Inferior parietal cortex (tissue), 1 donor: ENCODE measurements at regions not wholly inside any gene's neighbourhood (a gene's known extent, or its start where the extent isn't known, plus 50 kb on each side); places are given as distances from the start of the nearest gene placed in this dataset.

Experiments used
- DNase-seq: peaks from one replicate; pipeline ENCODE4 v3.0.0-alpha.2; 2016; ENCODE audit errors: extremely low spot score

DNA sequence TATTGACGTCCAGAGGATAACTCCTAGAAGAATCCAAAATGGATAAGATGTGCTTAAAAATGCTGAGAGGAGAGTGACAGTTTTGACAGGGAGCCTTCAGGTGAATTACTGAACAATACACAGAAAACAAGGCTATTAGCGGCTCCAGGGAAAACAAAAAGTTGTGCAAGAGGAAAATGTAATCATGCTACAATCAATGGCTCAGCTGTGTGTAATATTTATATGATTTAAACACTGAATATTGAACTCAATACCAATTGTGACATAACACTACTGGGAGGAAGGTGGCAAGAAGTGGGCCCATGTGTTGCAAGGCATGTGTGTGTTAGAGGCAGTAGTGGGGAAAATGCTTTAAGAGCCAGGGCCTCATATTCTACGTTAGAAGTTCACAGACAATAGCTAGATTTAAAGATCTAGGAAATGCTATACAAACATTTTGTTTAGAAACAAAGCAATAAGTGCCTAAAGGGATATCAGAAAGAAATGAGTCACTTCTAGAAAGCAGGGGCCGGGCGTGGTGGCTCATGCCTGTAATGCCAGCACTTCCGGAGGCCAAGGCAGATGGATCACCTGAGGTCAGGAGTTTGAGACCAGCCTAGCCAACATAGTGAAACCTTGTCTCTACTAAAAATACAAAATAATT, 253.2 kb upstream of the IRX5 start:
- no peak for DNase-seq

DNA sequence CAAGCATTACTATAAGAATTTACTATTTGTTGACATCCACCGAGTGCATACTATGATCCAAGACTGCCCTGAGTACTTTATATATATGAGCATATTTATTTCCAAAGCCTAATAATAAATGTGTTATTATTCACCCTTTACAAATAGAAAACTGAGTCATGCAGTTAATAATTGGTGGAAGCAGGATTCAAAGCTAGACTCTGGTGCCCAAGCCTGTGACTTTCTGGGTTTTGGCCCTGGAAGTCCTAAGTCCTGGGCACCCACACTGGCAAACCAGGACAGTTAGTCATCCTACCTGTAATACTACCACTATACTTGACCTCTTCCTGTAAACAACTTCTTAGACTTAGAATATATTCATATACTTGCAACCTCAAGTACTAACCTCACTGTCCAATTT, 257.4 kb upstream of the IRX5 start:
- DNase-seq = no peak

DNA sequence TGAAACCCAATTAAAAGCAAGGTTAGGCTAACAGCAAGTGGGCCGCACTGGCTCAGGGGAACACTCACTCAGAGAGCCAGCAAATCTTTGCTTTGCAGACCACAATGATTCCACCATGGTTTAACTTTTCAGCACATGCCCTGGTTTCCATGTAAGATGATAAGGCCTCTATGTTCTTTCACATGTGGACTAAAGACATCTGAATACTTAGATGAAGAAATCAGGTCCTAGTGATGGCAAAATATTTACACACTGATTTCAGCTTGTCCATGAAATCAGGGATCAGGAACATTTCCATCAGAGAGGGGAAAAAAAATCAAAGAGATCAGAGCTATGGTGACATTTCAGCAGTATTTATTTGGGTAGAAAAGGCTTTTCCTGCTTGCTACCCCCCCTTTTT, 258.2 kb upstream of the IRX5 start:
- DNase-seq = no peak

DNA sequence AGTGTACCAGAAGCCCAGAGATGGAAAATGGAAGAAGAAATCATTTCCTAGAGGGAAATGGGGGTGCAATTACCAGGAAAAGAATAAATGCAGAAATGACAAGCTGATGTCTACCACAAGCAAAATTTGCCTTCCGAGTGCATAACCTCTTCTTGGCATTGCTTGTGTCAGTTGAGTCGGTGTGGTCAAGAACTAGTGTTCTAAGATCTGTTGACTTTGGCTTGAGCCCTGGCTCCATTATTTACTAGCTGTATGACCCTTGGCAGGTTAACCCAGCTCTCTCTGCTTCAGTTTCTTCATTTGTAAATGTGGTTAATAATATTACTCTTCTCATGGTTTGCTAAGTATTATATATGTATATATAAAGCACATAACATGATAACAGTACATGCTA, 273.0 kb upstream of the IRX5 start:
- no peak for DNase-seq

DNA sequence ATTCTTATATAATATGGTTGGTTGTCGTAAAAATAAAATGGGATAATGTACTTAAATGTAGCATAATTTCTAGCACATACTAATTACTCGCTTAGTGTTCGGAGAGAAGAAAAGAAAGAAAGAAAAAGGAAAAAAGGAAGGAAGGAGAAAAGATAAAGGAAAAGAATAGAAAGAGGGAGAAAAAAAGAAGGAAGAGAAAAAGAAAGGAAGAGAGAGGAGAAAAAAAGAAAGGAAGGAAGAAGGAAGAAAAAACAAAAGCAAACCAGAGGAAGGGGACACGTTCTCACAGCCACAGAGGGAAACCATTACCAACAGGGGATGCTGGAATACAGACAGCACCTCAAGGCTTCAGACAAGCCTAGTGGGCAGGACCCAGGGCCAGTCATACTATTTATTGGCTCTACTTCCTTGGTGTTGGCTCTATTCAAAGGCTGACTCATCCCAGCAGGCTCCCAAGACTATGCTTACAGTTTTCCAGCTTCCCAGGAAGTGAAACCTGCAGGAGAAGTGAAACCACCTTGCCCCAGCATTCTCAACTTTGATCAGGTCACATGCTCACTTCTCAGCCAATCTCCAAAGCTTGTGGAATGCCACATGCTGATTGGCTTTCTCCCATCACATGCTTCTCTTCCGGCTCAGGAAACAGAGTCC, 273.5 kb upstream of the IRX5 start:
- no peak for DNase-seq

DNA sequence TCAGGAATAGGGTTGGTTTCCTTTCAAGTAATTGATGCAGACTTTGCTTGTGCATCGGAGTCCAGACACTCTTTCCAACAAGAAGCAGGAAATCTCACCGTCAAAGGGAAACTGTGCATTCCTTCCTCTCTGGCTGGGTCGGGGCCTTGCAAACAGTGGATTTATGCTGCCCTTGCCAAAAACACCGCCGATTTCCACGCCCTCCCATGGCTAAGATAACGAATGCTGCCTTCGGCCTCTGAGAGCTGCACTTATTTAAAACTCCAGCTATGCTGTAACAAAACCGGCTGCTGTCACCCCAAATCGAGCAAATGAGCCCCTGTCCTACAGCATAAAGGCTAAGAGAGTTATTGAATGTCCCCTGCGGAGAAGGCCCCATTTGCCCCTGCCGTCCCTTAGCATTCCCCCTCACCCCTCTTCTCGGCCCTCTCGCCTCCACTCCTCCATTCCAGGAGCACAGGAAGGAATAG, 275.5 kb upstream of the IRX5 start:
- DNase-seq = no peak

DNA sequence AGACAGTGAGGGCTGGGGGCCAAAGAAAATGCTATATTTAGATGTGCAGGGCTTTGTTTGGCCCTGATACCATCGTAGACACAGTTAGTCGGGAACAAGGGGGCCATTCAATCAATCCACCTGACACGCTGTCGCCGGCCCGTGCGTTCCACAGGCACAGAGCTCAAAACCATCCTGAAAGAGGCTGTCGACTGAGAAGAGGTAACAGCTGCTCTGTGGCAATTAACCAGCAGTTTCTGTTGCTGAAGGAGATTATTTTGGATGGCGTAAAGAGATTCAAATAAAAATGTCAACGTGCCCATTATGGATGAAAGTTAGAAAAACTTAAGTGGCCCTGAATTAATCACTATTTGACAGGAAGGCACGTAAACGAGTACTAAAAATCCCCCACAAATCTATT, 276.2 kb upstream of the IRX5 start:
- no peak for DNase-seq

DNA sequence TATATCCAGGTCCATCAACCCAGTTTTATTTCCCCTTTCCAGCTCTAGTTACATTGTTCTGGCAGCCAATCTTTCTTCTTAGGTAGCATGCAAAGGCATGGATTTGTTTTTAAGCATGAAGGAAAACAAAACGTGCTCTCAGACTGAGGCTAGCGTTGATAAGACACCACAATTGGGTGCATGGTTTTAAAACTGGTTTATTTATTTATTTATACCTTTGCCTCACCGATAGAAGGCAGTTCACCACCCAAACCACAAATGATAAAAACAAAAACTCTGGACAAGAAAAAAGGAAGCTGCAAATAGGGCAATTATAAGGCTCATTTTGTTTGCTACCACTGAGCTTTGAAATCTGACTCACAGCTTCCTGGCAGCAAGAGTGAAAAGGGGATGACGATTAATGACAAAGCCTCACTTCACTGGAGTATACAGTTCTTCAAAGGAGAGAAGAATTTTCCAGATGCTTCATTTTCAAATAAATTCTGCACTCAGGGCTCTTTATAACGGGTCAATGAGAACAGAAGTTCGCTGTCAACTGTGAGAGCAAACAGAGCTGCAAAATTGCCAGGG, 278.4 kb upstream of the IRX5 start:
- DNase-seq = no peak

DNA sequence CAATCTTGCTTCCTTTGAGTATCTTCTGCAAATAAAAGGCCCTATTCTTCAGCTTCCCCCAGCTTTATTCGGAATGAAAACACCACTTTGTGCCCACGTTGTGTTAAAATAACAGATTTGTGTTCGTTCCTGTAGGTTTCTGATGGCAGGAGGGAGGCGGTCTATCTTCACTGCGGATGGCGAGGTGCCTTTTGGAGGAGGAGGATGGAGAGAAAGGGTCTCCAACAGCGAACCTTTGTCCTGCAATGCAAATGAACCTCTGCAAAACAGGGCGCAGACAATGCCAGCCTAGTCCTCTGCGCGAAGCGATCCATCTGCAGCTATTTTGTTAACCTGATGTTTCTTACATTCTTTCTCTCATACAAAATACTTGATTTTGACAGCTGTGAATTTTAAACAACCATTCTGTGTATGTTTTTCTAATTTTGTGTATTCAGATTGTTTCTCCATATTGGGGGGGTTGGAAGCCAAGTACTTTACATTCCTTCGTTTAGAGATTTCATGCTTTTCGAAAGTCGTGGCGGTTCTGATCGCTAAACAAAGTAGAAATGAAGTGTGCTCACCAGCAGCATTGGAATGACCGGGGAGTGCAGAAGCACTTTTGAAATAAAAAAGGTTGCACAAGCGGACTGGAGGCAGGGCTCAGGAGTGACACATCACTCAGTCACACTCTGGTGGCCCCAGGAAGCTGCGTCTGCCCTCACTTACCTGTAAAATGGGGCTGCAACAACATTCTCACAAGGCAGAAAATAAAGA, 279.0 kb upstream of the IRX5 start:
- peak; percentile 7 for DNase-seq

DNA sequence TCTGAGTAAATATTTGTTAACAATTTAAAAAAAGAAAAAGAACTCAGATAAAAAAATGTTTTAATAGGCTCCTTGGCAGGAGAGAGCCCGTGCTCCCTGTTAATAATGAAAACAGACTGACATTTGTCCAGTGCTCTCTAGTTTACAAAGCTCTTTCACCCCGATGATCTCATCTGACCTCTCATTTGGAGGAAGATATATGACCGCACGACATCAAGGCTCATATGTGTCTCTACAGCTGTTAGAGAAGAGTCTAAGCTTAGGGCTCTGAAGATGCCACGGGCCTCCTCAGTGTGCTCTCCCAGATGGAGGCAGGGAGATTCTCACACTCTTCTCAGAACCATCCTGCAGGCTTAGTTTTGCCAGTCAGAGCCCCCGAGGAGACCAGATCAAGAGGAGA, 280.8 kb upstream of the IRX5 start:
- DNase-seq = no peak

DNA sequence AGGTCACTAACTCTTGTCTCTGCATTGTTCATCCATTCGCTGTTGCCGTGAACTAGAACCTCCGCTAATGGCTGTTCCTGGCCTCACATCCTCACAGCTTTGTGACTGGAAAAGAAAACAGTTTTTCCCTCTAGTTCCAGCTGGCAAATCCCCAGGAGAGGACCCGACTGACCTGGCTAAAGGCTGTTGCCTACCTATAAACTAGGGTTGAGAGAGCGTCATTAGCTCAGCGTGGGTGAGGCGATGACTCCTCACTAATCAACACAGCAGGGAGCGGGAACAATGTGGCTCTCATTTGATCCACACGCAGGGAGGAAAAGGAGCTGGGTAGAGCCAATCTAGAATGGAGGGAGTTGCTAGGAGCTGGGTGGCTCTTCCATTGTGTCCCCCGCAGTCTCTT, 282.1 kb upstream of the IRX5 start:
- DNase-seq = no peak

DNA sequence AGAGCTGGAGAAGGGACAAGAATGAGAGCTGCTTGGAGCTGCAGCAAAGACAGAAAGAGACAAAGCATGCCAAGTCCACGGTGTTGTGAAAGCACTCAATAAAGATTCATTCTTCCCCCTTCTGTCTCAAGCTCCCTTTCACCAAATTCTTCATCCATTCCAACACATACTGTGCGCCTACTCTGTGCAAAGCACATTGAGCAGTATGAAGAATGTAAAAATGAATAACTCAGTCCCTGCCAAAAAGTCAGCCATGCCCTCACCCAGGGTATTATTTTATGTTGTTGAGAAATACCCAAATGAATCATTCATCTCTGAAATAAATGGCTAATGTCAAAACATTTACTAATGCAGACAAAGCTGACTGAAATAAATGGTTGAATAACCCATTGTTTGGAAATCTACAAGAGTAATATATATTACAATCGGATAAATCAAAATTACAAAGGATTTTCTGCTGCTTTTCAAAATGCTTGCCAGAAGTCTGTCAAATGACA, 282.9 kb upstream of the IRX5 start:
- no peak for DNase-seq

DNA sequence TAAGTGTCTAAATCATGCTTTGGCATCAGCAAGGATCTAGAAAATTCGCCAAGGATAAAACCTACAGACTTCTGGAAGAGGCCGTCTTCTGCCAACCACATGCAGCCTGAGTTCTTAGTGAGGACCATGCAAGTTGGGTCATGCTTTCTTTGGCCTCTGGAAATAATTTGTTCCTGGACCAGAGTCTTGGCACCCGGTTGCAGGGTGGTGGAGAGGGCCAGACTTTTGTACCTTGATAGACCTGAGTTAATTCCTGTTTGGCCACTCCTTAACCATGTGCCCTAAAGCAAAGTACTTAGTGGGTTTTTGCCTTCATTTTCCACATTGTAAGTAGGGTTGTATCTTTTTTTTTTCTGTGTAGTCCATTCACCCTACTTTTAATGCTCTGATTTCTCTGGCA, 283.4 kb upstream of the IRX5 start:
- no peak for DNase-seq

DNA sequence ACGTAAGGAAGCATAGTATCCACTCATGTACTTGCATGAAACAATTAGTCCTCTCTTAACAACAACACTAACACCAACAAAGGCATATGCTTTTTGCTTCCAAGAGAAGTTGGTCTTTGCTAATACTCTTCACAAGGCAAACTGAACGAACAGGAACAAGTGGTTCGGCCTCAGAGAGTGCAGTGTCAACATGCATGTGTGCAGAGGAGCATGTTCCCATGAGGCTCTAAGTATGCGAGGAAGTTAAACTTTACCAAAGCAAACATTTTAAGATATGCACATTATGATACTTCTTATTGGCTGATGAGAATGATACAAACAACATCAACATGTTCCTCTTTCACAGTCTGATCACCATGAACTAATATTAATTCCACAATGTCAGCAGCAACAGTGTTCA, 285.3 kb upstream of the IRX5 start:
- DNase-seq = no peak

DNA sequence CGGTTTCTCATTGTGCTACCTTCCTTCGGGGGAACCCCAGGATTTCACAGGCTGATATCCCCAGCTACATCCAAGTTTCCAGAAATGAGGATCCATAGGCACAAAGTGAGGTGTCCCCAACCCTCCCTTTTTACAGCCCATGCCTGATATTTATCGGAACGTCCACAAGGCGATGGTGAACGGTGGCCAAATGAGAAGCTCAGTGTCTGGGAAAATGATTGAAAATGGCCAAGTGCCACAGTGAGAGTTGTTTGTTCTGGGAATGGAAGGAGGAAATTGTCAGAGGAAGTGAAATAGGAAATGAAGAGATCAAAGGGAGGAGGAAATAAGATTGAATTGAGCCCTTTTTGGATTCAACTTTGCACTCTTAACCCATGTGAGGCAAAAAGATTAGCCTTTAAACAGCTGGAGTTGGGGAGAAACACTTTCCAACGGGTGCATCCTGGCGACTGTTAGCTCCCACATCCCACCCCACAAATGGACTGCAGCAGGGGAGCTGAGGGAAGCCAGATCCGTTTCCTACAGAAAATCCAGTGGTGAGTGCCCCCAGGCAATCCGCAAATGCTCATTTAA, 294.4 kb upstream of the IRX5 start:
- DNase-seq = no peak

DNA sequence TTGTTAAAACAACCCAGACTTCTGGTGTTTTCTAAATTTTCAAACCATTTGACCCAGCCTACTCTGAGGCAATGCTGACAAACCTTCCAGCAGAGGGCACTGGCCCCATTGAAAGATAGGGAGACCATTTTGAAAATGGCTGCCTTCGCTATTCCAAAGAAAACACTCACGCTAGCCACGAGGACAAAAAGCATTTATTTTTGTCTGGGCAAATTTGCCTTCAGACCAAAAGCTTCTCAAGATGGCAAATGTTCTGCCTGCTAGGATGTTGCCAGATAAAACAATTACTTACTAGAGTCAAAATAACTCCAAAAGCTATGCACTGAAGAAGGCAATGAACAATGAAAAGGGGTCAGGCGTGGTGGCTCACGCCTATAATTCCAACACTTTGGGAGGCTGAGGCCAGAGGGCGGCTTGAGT, 296.7 kb upstream of the IRX5 start:
- peak; percentile 34 for DNase-seq

DNA sequence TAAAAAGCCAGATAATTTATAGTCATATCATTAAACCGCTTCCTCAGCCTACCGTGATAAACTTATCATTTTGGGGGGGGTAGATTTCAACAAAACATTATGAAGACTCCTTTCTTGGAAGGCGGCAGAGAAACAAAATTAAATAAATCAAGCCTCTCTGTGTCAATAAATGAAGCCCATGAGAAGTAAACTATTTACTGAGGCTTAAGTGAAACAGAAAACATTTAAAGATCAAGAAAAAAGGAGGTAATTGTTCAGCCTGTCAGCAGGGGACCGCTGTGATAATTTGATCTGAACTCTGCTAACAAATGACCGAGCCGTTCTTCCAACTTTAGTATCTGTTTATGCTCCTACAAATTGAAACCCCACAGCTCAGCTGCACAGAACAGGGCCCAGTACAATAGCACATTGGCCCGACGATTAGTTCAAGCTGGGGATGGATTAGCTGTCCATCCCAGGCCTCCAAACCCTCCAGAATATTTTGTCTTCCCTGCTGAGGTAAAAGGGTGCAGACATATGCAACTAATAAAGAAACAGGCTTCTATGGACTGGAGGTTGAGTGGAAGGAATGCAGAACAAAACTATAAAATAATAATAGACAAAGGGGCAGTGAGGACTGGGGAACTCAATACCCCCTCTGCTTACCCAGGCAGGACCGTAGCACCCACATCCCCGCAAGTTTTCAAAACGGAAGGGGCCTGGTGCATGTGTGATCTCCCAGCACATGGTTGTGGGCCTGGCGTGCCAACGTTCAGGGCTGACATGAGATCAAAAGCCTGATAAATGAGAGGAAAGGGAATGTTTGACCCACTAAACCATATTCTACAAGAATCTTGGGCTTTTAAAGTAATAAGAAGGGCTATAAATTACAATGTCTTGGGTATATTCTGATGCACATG, 298.1 kb upstream of the IRX5 start:
- no peak for DNase-seq

DNA sequence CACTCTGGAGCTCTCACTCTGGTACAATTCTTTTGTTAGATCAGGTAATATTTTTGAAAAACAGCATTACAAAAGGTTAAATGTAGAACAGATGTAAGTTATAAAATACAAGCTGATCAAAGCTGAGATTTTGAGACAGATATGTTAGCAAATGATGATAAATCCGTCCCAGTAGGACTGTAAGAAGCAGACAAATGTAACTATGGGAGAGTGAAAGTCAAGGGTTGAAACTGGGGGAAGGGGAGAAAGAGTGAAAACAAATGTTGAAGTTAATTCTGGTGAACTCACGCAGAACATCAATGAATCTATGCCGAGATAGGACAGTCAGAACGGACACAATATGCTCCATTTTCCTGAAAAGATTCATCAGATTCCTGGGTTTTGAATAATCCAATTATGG, 298.9 kb upstream of the IRX5 start:
- no peak for DNase-seq

DNA sequence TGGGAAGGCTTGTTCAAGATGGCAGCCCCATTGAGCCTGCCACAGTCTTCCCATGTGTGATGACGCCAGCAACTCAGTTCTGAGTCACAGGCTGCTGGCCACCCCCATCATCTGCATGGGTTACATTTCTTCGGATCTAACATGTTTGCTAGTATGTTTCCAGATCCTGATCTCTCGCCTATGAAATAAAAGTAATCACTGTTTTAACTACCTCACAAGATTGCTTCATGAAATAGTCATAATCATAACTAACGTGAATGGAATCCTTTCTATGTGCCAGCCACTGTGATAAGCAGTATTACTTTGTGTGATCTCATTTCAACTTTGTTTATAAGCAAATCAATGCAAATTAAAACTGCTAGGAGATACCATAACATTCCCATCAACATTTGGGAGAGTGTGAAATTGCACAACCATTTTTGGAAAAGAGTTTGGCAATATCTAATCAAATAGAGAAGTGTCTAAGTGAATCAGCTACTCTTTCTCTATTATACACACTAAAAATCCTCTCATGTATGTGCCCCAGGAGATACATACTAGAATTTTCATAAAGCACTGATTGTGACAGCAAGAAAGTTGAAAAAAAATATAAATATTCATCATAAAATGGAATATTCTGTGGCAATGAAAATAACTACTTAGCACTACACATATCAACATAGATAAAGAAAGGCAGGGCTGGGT, 300.2 kb upstream of the IRX5 start:
- no peak for DNase-seq

DNA sequence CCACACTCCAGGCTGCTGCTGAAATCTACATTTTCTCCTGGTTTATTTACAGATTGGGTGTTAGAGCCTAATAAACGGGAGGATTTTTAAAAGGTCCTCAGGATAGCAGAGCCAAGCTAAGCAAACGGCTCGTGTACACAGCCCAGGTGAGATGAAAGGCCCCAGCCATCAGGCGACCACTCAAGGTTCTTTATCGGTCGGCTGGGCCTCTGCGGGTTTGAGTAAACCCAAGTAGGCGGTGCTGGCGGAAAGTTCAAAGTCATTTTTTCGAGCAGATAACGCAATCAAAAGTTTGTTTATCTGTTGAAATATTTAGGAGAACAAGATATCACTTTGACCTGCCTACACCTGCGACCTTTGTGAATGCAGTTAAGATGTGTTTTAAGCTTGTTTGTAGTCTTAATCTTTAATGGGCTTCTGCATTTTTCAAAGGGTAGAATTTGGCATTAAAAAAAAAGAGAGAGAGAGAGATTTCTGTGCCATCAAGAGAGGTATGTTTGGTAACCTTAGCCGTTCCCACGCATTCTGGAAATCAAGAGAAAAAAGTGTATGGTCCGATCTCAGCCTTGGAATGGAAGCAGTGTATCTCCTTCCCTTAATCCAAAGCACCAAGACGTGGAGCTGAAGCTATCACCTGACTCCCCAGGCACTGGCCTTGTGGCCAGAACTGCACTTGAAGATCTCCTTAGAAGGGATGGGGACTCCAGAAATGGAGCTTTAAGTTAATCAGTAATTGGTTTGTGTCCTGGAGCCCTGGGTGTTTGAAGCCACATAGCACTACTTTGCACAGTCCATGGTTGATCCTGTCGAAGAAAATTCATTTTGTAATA, 301.7 kb upstream of the IRX5 start:
- DNase-seq = no peak
